ENCODE measurements at regions not wholly inside any gene's neighbourhood (a gene's known extent, or its start where the extent isn't known, plus 50 kb on each side); places are given as distances from the start of the nearest gene placed in this dataset.

GRCh38 chr20:39108746-39109145, 146.6 kb downstream of the DHX35 start:
- TF ChIP-seq POLR2A (IDR thresholded peaks at IDR 0.05; ENCODE audit: low read depth, low read length) (no peak), POLR2AphosphoS5 (IDR thresholded peaks at IDR 0.05; ENCODE audit: low read depth, low read length) (no peak)

All from GM12891 (cell line).